GM19239 (cell line): ENCODE measurements at regions not wholly inside any gene's neighbourhood (a gene's known extent, or its start where the extent isn't known, plus 50 kb on each side); places are given as distances from the start of the nearest gene placed in this dataset.
"Not testable (repeated sequence)": the region's sequence is repeated elsewhere in the genome, so short reads cannot be mapped to it uniquely, and the experiment has no call there.

Experiments used
- DNase-seq: peaks from one replicate; pipeline ENCODE4 v3.0.0; 2011; ENCODE audit warnings: low spot score; ENCODE audit not compliant: insufficient read length
- FAIRE-seq: peaks from 2 replicates; lab custom pipeline; 2011; peaks lifted over from hg19 to GRCh38; lab: Jason Lieb, UNC

DNA sequence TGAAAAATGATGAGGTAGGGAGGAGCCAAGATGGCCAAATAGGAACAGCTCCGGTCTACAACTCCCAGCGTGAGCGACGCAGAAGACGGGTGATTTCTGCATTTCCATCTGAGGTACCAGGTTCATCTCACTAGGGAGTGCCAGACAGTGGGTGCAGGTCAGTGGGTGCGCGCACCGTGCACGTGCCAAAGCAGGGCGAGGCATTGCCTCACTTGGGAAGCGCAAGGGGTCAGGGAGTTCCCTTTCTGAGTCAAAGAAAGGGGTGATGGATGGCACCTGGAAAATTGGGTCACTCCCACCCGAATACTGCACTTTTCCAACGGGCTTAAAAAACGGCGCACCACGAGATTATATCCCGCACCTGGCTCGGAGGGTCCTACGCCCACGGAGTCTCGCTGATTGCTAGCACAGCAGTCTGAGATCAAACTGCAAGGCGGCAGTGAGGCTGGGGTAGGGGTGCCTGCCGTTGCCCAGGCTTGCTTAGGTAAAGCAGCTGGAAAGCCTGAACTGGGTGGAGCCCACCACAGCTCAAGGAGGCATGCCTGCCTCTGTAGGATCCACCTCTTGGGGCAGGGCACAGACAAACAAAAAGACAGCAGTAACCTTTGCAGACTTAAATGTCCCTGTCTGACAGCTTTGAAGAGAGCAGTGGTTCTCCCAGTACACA lies 230.5 kb downstream of the GOLGA6L6 start:
- FAIRE-seq, DNase-seq: not testable (repeated sequence)

DNA sequence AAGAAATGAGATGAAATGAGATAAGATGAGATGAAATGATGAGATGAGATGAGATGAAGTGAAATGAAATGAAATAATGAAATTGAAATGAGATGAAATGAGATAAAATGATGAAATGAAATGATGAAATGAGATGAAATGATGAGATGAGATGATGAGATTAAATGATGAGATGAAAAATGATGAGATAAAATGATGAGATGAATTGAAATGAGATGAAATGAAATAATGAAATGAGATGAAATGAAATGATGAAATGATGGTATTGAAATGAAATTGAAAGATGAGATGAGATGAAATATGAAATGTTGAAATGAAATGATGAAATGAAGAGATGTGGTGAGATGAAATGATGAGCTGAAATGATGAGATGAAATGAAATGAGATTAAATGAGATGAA lies 231.0 kb downstream of the GOLGA6L6 start:
- no peak for DNase-seq
- no peak for FAIRE-seq

DNA sequence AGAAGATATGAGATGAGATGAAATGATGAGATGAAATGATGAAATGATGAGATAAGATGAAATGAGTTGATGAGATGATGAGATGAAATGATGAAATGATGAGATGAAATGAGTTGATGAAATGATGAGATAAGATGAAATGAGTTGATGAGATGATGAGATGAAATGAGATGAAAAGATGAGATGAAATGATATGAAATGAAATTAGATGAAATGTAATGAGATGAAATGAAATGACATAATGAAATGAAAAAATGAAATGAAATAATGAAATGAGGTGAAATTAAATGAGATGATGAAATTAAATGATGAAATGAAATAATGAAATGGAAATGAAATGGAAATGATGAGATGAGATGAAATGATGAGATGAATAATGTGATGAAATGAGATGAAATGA lies 231.6 kb downstream of the GOLGA6L6 start:
- FAIRE-seq, DNase-seq: not testable (repeated sequence)

DNA sequence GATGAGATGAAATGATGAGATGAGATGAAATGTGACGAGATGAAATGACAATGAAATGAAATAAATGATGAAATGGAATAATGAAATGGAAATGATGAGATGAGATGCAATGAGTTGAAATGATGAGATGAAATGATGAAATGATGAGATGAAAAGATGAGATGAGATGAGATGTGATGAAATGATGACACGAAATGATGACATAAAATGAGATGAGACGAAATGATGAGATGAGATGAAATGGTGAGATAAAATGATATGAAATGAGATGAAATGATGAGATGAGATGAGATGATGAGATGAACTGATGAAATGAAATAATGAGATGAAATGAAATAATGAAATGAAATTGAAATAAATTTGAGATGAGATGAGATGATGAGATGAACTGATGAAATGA lies 232.2 kb downstream of the GOLGA6L6 start:
- DNase-seq, FAIRE-seq: not testable (repeated sequence)

DNA sequence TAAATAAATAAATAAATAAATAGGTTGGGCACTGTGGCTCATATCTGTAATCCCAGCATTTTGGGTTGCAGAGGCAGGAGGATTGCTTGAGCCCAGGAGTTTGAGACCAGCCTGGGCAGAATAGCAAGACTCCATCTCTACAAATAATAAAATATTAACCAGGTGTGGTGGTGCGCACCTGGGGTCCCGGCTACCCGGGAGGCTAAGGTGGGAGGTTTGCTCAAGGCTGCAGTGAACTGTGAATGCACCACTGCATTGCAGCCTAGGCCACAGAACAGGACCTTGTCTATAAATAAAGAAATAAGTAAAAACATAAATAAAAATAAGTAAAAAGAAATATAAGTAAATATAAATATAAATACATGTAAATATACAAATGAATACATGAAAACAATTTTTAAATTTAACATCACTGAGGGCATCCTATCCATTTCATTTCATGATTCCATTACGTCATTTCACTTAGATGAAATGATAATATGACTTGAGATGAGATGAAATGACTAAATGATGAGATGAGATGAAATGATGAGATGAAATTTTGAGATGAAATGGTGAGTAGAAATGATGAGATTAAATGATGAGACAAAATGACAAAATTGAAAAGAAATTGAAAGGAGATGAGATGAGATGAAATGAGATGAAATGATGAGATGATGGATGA lies 233.4 kb downstream of the GOLGA6L6 start:
- FAIRE-seq, result not testable (repeated sequence)

GRCh38 chr15:20307137-20307536 lies 234.5 kb downstream of the GOLGA6L6 start:
- not testable (repeated sequence) for DNase-seq, FAIRE-seq

More for the DNA sequence above, 233.4 kb downstream of the GOLGA6L6 start:
- DNase-seq, result not testable (repeated sequence)

DNA sequence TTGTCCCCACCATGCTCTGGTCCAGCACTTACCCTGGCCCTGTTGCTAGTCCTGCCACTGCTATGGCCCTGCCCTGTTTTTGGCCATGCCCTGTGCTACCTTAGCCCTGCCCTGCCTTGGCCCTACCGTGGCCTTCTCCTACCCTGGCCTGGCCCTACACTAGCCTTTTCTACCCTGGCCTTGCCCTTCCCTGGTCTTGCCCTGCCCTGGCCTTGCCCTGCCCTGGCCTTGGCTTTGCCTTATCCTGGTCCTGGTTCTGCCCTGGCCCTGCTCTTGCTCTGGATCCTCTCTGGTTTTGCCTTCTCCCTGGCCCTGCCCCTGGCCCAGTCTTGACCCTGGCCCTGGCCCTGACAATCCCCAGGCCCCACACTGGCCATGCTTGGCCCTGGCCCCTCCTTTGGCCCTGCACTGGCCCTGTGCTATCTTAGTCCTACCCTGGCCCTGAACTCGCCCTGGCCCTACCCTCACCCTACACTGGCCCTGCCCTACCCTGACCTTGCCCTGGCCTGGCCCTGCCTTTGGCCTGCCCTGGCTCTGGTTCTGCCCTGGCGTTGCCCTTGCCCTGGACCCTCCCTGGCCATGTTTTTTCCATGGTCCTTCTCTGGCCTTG lies 235.0 kb downstream of the GOLGA6L6 start:
- FAIRE-seq, DNase-seq: not testable (repeated sequence)

DNA sequence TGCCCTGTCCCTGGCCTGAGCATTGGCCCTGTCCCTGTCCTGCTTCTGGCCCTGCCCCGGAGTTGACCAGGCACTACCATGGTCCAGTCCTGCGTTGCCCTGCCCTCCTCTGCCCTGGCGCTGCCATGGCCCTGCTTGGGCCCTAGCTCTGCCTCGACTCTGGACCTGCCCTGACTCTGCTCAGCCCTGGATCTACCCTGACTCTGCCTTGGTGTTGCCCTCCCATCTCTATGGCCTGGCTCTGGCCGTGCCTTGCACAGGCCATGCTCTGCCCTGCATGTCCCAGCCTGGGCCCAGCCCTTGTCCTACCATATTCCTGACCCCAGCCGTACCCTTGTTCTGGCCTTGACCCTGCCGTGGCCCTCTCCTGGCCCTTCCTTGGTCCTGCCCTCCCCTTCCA lies 235.7 kb downstream of the GOLGA6L6 start:
- FAIRE-seq, DNase-seq: not testable (repeated sequence)

DNA sequence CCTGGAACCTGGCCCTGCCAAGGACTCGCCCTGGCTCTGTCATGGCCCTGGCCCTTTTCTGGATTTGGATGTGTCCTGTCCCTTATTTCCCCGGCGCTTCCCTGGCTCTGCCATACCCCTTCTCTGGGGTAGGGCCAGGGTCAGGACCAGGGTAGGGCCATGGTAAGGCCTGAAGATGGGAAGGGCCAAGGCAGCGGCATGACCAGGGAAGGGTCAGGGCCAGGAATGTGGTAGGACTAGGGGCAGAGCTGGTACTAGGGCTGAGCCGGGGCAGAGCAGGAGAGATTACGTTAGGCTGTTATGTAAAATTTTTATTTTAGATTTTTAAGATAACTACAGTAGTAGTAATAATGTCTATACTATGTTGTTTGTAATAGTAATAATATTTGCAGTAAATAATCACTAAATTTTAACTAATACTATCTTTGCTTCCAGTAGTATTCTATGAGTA lies 236.6 kb downstream of the GOLGA6L6 start:
- DNase-seq, FAIRE-seq: not testable (repeated sequence)

DNA sequence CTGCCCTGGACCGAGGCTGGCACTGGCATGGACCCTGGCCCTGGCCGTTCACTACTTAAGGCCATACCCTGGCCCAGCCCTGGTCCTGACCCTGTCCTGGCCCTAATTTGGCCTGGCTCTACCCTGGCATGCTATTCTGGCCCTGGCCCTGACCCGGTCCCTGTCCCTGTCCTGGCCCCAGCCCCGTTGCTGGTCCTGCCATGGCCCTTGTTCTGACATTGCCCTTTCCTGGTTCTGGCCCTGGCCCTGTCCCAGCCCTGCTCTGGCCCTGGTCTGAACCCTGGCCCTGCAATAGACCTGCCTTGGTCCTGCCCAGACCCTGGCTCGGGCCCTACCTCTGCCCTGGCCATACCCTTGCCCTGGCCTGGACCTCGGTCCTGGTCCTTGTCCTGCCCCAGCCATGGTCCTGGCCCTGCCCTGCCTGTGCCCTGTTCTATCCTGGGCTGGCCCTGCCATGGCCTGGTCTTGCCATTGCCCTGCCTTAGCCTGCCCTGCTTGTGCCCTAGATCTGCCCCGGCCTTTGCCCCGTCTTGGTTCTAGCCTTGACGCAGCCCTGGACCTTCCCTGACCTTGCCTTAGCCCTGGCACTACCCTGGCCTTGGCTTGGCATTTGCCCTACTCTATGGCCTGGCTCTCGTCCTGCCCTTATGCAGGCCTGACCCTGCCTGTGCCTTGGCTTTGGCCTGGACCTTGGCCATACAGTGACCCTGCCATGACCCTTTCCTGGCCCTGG lies 237.2 kb downstream of the GOLGA6L6 start:
- FAIRE-seq, DNase-seq: not testable (repeated sequence)

- not testable (repeated sequence) for FAIRE-seq, DNase-seq
Observed at GRCh38 chr15:20303248-20304171, 238.1 kb downstream of the GOLGA6L6 start.

DNA sequence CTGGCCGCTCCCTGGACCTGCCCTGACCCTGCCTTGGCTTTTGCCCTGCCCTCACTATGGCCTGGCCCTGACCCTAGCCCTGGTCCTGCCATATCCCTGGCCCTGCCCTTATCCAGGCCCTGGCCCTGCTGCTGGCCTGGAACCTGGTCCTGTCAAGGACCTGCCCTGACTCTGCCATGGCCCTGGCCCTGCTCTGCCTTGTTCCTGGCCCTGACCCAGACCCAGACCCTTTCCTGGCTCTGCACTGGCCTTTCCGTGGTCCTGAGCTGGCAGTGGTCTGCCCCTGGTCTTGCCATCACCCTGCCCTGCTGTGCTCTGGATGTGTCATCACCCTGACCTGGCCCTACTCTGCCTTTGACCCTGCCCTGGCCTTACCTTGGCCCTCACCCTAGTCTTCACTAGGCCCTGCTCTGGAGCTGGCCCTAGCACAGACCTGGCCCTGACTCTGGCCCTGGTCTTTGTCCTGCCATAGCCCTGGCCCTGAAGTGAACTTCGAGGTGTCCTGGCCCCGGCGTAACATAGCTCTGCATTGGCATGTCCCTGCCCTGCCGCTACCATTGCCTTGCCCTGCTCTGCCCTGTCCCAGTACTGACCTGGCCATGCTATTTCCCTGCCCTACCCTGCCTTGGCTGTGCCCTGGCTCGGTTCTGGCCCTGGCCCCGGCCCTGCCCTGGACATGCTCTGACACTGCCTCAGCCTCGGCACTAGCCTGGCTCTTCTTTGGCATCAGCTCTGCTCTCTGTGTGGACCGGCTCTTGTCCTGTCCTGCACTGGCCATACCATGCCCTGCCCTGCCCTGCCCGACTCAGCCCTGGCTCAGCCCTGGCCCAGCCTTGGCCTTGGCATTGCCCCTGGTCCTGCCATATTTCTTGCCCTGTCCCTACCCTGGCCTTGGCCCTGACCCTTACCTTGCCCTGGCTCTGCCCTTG lies 239.2 kb downstream of the GOLGA6L6 start:
- FAIRE-seq, DNase-seq: not testable (repeated sequence)

GRCh38 chr15:20301471-20302081 lies 240.0 kb downstream of the GOLGA6L6 start:
- DNase-seq, FAIRE-seq: not testable (repeated sequence)

DNA sequence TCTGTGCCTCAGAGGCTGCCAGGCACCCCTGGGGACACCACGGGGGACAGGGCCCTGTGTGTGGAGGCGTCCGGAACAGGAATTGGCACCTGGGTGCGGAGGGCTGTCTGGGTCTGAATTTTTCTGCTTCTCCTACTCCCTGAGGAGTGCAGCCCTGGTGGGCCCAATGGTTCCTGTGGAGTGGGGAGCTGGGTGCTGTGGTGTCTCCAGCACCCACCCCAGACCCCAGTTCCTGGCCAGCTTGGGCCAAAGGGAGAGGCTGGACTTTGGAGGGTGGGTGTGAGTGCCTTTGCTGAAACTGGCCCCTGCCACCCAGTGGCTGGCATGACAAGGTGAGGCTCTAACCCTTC lies 240.6 kb downstream of the GOLGA6L6 start:
- not testable (repeated sequence) for DNase-seq, FAIRE-seq

DNA sequence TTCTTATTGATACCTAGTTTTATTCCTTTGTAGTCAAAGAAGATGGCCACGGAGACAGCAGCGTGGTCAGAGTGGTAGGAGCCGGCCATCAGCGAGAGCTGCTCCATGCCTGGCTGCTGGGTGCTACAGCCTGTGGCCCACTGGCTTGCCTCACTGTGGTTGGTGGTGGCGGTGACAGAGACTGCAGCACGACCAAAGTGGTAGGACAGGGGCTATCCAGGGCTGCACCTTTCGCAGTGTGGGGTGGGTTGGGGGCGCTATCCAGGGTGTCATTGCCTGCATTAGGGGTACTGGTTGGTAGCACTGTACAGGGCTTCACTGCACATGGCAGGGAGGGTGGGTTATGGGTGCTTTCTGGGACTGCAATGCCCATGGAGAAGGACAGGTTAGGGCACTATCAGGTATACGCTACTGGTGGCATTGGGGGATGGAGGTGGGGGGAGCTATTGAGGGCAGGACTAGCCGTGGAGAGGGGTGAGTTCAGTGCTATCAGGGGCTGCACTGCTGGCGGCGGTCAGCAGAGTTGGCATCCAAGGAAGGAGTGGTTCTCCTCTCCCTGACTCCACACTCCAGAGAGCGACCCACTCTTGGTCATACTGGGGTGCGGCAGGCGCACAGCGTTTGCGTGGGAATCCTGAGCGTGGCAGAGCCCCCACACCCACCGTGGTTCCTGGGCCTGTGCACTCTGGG lies 241.1 kb downstream of the GOLGA6L6 start:
- not testable (repeated sequence) for FAIRE-seq, DNase-seq

DNA sequence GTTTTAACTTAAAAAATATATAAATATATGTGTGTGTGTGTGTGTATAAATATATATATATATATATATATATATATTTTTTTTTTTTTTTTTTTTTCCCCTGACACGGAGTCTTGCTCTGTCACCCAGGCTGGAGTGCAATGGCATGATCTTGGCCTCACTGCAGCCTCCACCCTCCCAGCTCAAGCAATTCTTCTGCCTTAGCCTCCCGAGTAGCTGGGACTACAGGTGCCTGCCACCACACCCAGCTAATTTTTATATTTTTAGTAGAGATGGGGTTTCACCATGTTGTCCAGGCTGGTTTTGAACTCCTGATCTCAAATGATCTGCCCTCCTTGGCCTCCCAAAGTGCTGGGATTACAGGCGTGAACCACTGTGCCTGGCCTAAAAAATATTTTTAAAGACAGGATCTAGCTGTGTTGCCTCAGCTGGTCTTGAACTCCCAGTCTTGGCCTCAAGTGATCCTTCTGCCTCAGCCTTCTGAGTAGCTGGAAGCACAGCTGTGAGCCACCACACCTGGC lies 243.9 kb downstream of the GOLGA6L6 start:
- DNase-seq, result not testable (repeated sequence)

DNA sequence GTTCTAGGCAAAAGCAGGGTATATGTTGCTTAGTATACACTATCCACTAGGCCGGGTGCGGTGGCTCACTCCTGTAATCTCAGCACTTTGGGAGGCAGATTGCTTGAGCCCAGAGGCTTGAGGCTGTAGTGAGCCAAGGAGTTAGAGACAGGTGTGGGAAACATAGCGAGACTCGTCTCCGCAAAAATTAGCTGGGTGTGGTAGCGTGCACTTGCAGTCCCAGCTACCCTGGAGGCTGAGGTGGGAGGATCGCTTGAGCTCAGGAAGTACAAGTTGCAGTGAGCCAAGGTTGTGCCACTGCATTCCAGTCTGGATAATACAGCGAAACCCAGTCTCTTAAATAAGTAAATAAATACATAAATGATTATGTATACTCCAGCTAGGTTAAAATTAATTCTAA lies 245.3 kb downstream of the GOLGA6L6 start:
- DNase-seq, FAIRE-seq: not testable (repeated sequence)

More for the DNA sequence above, 243.9 kb downstream of the GOLGA6L6 start:
- not testable (repeated sequence) for FAIRE-seq
